Colonic mucosa (tissue), 4 donors: ENCODE measurements at regions not wholly inside any gene's neighbourhood (a gene's known extent, or its start where the extent isn't known, plus 50 kb on each side); places are given as distances from the start of the nearest gene placed in this dataset.

Experiments used
- DNase-seq: peaks from one replicate; pipeline ENCODE4 v3.0.0-alpha.2; 2020
- H3K27ac ChIP-seq: fragments of 200-600 bp; one replicate; pipeline ENCODE4 v1.8.0; 2021
- H3K27me3 ChIP-seq: fragments of 200-600 bp; one replicate; pipeline ENCODE4 v1.8.0; 2021
- H3K36me3 ChIP-seq: fragments of 200-600 bp; one replicate; pipeline ENCODE4 v1.8.0; 2021
- H3K4me1 ChIP-seq: fragments of 200-600 bp; one replicate; pipeline ENCODE4 v1.8.0; 2021; ENCODE audit warnings: mild to moderate bottlenecking
- H3K4me3 ChIP-seq: fragments of 200-600 bp; one replicate; pipeline ENCODE4 v1.8.0; 2021
- H3K9ac ChIP-seq, 2 donors: one replicate each; pipeline ENCODE4 v1.7.0; 2013; ENCODE audit warnings: control low read depth in 2 of 2, low read depth in 2 of 2, low read length in 2 of 2
- H3K9me3 ChIP-seq: fragments of 200-600 bp; one replicate; pipeline ENCODE4 v1.8.0; 2021
- intact Hi-C: fragments of 100-400 bp; cut with DNase I; formaldehyde crosslinking; loops from one replicate; pipeline ENCODE4 v1.14.1; 2022
- TF ChIP-seq, protein P1 (sequence below): fragments of 200-600 bp; IDR thresholded peaks from one replicate; pipeline ENCODE4 v1.8.0; 2022; ENCODE audit warnings: antibody characterized with exemption, mild to moderate bottlenecking
- donor health status: healthy.
- donor health status: DM: no; HTN: no; CAD: no.
- donor health status: DM: no; HTN: no; CAD: no.

DNA sequence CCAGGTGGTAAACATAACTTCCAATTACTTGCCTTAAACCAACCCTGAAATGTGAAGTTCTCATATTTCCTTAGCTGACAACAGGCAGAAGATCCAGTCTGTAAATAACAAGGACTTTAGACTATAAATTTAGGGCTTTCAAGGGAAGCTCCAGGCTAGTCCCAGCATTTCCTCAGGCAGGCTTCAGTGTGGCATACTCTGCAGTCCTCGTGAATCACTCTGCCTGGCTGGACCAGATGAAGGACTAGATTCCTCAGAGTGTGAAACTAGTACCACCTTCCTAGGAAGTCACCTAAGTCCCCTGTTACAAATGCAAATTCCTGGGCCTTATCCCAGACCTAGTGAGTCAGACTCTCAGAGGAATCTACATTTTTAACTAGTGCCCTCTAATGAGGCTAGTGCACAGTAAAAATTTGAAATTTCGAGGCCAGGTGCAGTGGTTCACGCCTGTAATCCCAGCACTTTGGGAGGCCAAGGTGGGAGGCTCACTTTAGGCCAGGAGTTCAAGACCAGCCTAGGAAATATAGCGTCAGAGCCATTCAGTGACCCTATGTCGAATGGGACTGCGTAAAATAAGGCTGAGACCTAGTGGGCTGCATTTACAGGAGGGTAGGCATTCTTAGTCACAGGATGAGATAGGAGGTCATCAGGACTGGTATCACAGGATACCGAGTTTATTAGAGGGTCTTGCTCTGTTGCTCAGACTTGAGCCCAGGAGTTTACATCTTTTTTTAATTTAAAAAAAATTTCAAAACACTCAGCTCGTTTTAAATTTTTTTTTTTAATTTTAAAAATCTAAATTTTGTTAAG, 279.6 kb upstream of the JARID2 start:
- intact Hi-C loops: no loop called here
- no peaks in the 10 kb centered on the region for H3K9me3 ChIP-seq
- no peaks in the 10 kb centered on the region for H3K27me3 ChIP-seq
- no peaks in the 10 kb centered on the region for H3K4me1 ChIP-seq
- H3K4me3 ChIP-seq: no peak overlapping the region
- TF ChIP-seq, protein P1, sequence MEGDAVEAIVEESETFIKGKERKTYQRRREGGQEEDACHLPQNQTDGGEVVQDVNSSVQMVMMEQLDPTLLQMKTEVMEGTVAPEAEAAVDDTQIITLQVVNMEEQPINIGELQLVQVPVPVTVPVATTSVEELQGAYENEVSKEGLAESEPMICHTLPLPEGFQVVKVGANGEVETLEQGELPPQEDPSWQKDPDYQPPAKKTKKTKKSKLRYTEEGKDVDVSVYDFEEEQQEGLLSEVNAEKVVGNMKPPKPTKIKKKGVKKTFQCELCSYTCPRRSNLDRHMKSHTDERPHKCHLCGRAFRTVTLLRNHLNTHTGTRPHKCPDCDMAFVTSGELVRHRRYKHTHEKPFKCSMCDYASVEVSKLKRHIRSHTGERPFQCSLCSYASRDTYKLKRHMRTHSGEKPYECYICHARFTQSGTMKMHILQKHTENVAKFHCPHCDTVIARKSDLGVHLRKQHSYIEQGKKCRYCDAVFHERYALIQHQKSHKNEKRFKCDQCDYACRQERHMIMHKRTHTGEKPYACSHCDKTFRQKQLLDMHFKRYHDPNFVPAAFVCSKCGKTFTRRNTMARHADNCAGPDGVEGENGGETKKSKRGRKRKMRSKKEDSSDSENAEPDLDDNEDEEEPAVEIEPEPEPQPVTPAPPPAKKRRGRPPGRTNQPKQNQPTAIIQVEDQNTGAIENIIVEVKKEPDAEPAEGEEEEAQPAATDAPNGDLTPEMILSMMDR: no peak
- H3K27ac ChIP-seq: no peak overlapping the region
- no peak overlapping the region for H3K9ac ChIP-seq
- H3K36me3 ChIP-seq: no peaks in the 10 kb centered on the region
- DNase-seq: no peak

DNA sequence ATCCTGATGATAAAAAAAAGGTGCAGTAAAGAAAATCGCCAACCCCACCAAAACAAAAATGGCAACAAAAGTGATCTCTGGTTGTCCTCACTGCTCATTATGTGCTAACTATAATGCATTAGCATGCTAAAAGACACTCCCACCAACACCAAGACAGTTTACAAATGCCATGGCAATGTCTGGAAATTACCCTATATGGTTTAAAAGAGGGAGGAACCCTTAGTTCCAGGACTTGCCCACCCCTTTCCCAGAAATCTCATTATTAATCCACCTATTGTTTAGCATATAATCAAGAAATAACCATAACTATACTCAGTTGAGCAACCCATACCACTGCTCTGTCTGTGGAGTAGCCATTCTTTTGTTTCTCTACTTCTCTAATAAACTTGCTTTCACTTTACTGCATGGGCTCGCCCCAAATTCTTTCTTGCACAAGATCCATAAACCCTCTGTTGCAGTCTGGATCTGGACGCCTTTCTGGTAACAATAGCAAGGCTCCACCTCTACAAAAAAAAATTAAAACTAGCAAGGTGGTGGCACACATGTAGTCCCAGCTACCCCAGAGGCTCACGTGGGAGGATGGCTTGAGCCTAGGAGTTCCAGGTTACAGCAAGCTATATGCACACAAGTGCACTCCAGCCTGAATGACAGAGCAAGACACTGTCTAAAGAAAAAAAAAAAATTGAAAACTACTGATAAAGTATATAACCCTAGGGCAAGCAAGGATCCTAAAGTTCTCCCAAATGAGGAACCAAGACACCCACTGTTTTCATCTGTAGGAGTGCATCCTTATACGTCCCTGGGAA, 278.8 kb upstream of the JARID2 start:
- intact Hi-C loops: no loop called here

GRCh38 chr6:14968056-14968637, 277.7 kb upstream of the JARID2 start:
- Histone ChIP-seq H3K27me3 (no peaks in the 10 kb centered on the region), H3K9ac (no peak overlapping the region), H3K9me3 (no peaks in the 10 kb centered on the region), H3K36me3 (no peaks in the 10 kb centered on the region), H3K27ac (no peak overlapping the region), H3K4me1 (no peaks in the 10 kb centered on the region), H3K4me3 (no peak overlapping the region)
- DNase-seq: no peak
- TF ChIP-seq, protein P1: no peak
- intact Hi-C loops: no loop called here

More for the DNA sequence above, 278.8 kb upstream of the JARID2 start:
- TF ChIP-seq, protein P1: no peak
- Histone ChIP-seq H3K27me3 (no peaks in the 10 kb centered on the region), H3K36me3 (no peaks in the 10 kb centered on the region), H3K4me1 (no peaks in the 10 kb centered on the region), H3K4me3 (no peak overlapping the region), H3K9me3 (no peaks in the 10 kb centered on the region), H3K9ac (no peak overlapping the region), H3K27ac (no peak overlapping the region)
- no peak for DNase-seq

DNA sequence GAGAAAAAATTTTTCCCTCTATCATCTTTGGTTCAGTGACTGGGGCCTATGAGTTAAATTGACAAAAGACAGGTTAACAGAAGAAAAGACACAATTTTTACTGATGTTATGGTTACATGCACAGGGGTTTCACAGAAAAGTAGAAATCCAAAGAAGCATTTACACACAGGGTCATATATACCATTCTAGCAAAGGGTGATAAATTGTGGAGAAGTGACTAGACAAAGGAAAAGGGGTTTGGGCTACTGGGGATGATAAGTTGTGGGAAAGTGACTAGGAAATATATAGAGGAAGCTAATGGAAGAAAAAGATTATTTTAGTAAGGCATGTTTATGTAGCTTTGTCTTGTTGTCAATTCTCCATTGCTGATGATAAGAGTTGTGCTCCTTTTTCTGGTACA, 276.7 kb upstream of the JARID2 start:
- Histone ChIP-seq H3K4me1 (no peaks in the 10 kb centered on the region), H3K4me3 (no peak overlapping the region), H3K9ac (no peak overlapping the region), H3K27me3 (no peaks in the 10 kb centered on the region), H3K36me3 (no peaks in the 10 kb centered on the region), H3K9me3 (no peaks in the 10 kb centered on the region), H3K27ac (no peak overlapping the region)
- intact Hi-C loops: no loop called here
- TF ChIP-seq, protein P1: no peak
- no peak for DNase-seq

DNA sequence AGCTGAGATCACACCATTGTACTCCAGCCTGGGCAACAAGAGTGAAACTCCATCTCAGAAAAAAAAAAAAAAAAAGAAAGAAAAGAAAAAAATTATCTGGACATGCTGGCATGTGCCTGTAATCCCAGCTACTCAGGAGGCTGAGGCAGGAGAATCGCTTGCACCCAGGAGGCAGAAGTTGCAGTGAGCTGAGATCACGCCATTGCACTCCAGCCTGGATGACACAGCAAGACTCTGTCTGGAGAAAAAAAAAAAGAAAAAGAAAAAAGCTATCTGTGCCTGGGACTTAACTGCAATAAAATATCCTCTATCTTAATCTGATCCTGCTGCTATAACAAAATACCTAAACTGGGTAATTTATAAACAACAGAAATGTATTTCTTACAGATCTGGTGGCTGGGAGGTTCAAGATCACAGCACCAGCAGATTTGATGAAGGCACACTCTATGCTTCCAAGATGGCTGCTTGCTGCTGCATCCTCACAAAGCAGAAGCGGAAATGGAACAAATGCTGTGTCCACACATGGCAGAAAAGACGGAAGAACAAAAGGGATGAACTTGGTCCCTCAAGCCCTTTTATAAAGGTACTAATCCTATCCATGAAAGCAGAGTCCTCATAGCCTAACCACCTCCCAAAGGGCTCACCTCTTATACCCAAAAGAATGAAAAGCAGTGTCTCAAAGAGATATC, 273.3 kb upstream of the JARID2 start:
- Histone ChIP-seq H3K27ac (no peak overlapping the region), H3K36me3 (no peaks in the 10 kb centered on the region), H3K4me3 (no peak overlapping the region), H3K4me1 (no peaks in the 10 kb centered on the region), H3K9ac (no peak overlapping the region), H3K9me3 (no peaks in the 10 kb centered on the region), H3K27me3 (no peaks in the 10 kb centered on the region)
- intact Hi-C loops: no loop called here
- TF ChIP-seq, protein P1: no peak
- DNase-seq: no peak
